WTC11 (cell line): ENCODE measurements at regions not wholly inside any gene's neighbourhood (a gene's known extent, or its start where the extent isn't known, plus 50 kb on each side); places are given as distances from the start of the nearest gene placed in this dataset.

Experiments
- ATAC-seq: fragments of 200-7000 bp; cut with Tn5 transposase; 2 replicates; pipeline ENCODE4 v1.10.0; 2021; ENCODE audit warnings: mild to moderate bottlenecking, moderate library complexity
- CTCF ChIA-PET: fragments of 300-600 bp; sonication (Branson Sonifier 250); formaldehyde crosslinking; loops from one replicate; lab custom pipeline; 2021; ENCODE audit warnings: antibody characterized with exemption; lab: Charles Lee
- POLR2A ChIA-PET: fragments of 350-600 bp; sonication (Branson Sonifier 250); formaldehyde crosslinking; loops from one replicate; lab custom pipeline; 2021; ENCODE audit warnings: antibody characterized with exemption; lab: Charles Lee
- DNase-seq: peaks from one replicate; pipeline ENCODE4 v3.0.0; 2021; ENCODE audit warnings: low spot score
- H3K27ac Mint-ChIP-seq: 2 replicates; pipeline ENCODE4 v1.8.0; 2021; ENCODE audit warnings: mixed read lengths
- H3K27me3 Mint-ChIP-seq: 2 replicates; pipeline ENCODE4 v1.8.0; 2021; ENCODE audit warnings: low read depth, mild to moderate bottlenecking, moderate library complexity, mixed read lengths
- H3K36me3 Mint-ChIP-seq: 2 replicates; pipeline ENCODE4 v1.8.0; 2021; ENCODE audit warnings: mixed read lengths
- H3K4me1 Mint-ChIP-seq: 2 replicates; pipeline ENCODE4 v1.8.0; 2022; ENCODE audit warnings: mixed read lengths
- H3K4me3 Mint-ChIP-seq: 2 replicates; pipeline ENCODE4 v1.8.0; 2021; ENCODE audit warnings: mild to moderate bottlenecking, moderate library complexity, mixed read lengths
- H3K9me3 Mint-ChIP-seq: 2 replicates; pipeline ENCODE4 v1.8.0; 2021; ENCODE audit warnings: mixed read lengths
- ATF1 ChIP-seq: sonication (generic); formaldehyde crosslinking; IDR thresholded peaks from 2 replicates; pipeline ENCODE4 v1.8.1; 2023; ENCODE audit warnings: mild to moderate bottlenecking, moderate library complexity, missing genetic modification reagents
- CBFB ChIP-seq: sonication (generic); formaldehyde crosslinking; IDR thresholded peaks from 2 replicates; pipeline ENCODE4 v1.8.1; 2022; ENCODE audit warnings: mild to moderate bottlenecking, low read depth, missing genetic modification reagents
- ELF4 ChIP-seq: sonication (generic); formaldehyde crosslinking; IDR thresholded peaks from 2 replicates; pipeline ENCODE4 v1.8.1; 2022; ENCODE audit warnings: low read depth, mild to moderate bottlenecking, moderate library complexity, missing genetic modification reagents
- EMX1 ChIP-seq: fragments of 250-450 bp; sonication (Bioruptor Pico); IDR thresholded peaks from 2 replicates; pipeline ENCODE4 v1.8.0; 2021; ENCODE audit warnings: mild to moderate bottlenecking
- ESRRA ChIP-seq: sonication (generic); formaldehyde crosslinking; IDR thresholded peaks from 2 replicates; pipeline ENCODE4 v1.8.1; 2022; ENCODE audit warnings: mild to moderate bottlenecking, missing genetic modification reagents, borderline replicate concordance
- FOXJ3 ChIP-seq: sonication (generic); formaldehyde crosslinking; IDR thresholded peaks from 2 replicates; pipeline ENCODE4 v1.9.0; 2021; ENCODE audit warnings: missing genetic modification reagents, mild to moderate bottlenecking, borderline replicate concordance
- GTF2I ChIP-seq: fragments of 250-450 bp; sonication (Bioruptor Pico); conservative IDR thresholded peaks from 2 replicates; pipeline ENCODE4 v1.4.0; 2021; ENCODE audit warnings: mild to moderate bottlenecking
- KAT7 ChIP-seq: sonication (generic); formaldehyde crosslinking; IDR thresholded peaks from 2 replicates; pipeline ENCODE4 v1.8.1; 2023; ENCODE audit warnings: missing genetic modification reagents, mild to moderate bottlenecking, borderline replicate concordance
- NFE2L1 ChIP-seq: sonication (generic); formaldehyde crosslinking; IDR thresholded peaks from 2 replicates; pipeline ENCODE4 v1.8.1; 2023; ENCODE audit warnings: missing genetic modification reagents
- NR1H2 ChIP-seq: sonication (generic); formaldehyde crosslinking; IDR thresholded peaks from 2 replicates; pipeline ENCODE4 v1.9.0; 2021; ENCODE audit warnings: mild to moderate bottlenecking, moderate library complexity, missing genetic modification reagents
- PRRX2 ChIP-seq: fragments of 250-450 bp; sonication (Bioruptor Pico); IDR thresholded peaks from 2 replicates; pipeline ENCODE4 v1.8.0; 2021; ENCODE audit warnings: mild to moderate bottlenecking
- RELA ChIP-seq: sonication (generic); formaldehyde crosslinking; IDR thresholded peaks from 2 replicates; pipeline ENCODE4 v1.8.1; 2022; ENCODE audit warnings: missing genetic modification reagents, mild to moderate bottlenecking, borderline replicate concordance
- ZNF317 ChIP-seq: sonication (generic); formaldehyde crosslinking; IDR thresholded peaks from 2 replicates; pipeline ENCODE4 v1.8.1; 2023; ENCODE audit warnings: low read depth, mild to moderate bottlenecking, moderate library complexity, missing genetic modification reagents, borderline replicate concordance
- ZNF416 ChIP-seq: fragments of 250-450 bp; sonication (Bioruptor Pico); IDR thresholded peaks from 2 replicates; pipeline ENCODE4 v1.9.0; 2021; ENCODE audit warnings: mild to moderate bottlenecking, inconsistent platforms
- ZNF671 ChIP-seq: fragments of 250-450 bp; sonication (Bioruptor Pico); IDR thresholded peaks from 2 replicates; pipeline ENCODE4 v1.8.0; 2021; ENCODE audit warnings: mild to moderate bottlenecking
- TF ChIP-seq, protein P1 (sequence below): sonication (generic); formaldehyde crosslinking; IDR thresholded peaks from 2 replicates; pipeline ENCODE4 v1.8.1; 2022; ENCODE audit warnings: mild to moderate bottlenecking, missing genetic modification reagents, moderate library complexity, borderline replicate concordance
- TF ChIP-seq, protein P2 (sequence below): sonication (generic); formaldehyde crosslinking; IDR thresholded peaks from 2 replicates; pipeline ENCODE4 v1.8.1; 2023; ENCODE audit warnings: mild to moderate bottlenecking, moderate library complexity, missing genetic modification reagents
- TF ChIP-seq, protein P3 (sequence below): sonication (generic); formaldehyde crosslinking; IDR thresholded peaks from 2 replicates; pipeline ENCODE4 v1.8.1; 2022; ENCODE audit warnings: low read depth, mild to moderate bottlenecking, moderate library complexity, missing genetic modification reagents, borderline replicate concordance
- TF ChIP-seq, protein P4 (sequence below): sonication (generic); formaldehyde crosslinking; conservative IDR thresholded peaks from 2 replicates; pipeline ENCODE4 v1.8.1; 2023; ENCODE audit warnings: mild to moderate bottlenecking, low read depth, missing genetic modification reagents, moderate library complexity
- TF ChIP-seq, protein P5 (sequence below): sonication (generic); formaldehyde crosslinking; IDR thresholded peaks from 2 replicates; pipeline ENCODE4 v1.8.0; 2022; ENCODE audit warnings: mild to moderate bottlenecking, missing genetic modification reagents
- TF ChIP-seq, protein P6 (sequence below): sonication (generic); formaldehyde crosslinking; IDR thresholded peaks from 2 replicates; pipeline ENCODE4 v1.8.0; 2022; ENCODE audit warnings: mild to moderate bottlenecking, missing genetic modification reagents
- TF ChIP-seq, protein P7 (sequence below): sonication (generic); formaldehyde crosslinking; IDR thresholded peaks from 2 replicates; pipeline ENCODE4 v1.8.1; 2023; ENCODE audit warnings: mild to moderate bottlenecking, missing genetic modification reagents, moderate library complexity
- TF ChIP-seq, protein P8 (sequence below): sonication (generic); formaldehyde crosslinking; IDR thresholded peaks from 2 replicates; pipeline ENCODE4 v1.8.1; 2022; ENCODE audit warnings: missing genetic modification reagents, borderline replicate concordance

DNA sequence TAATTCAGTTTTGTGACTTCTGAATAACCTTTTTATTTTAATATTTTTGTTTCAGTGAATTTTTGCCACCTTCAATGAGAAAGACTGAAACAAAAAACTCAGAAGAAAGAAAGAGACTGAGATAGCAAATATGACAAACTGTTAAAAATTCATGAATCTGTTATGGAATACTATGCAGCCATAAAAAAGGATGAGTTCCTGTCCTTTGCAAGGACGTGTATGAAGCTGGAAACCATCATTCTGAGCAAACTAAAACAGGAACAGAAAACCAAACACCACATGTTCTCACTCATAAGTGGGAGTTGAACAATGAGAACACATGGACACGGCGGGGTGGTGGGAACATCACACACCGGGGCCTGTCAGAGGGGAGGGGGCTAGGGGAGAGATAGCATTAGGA lies 193.4 kb upstream of the FGGY start:
- Mint-ChIP-seq H3K27ac (no peak overlapping the region), H3K4me1 (peaks cover 18% of the 10 kb centered on the region), H3K36me3 (peaks cover 11% of the 10 kb centered on the region), H3K4me3 (no peak overlapping the region), H3K9me3 (peaks cover 23% of the 10 kb centered on the region), H3K27me3 (no peaks in the 10 kb centered on the region)
- TF ChIP-seq PRRX2 (no peak), NFE2L1 (CRISPR knock-in tag) (no peak), GTF2I (CRISPR knock-in tag) (no peak), ZNF317 (CRISPR knock-in tag) (no peak), EMX1 (CRISPR knock-in tag) (no peak)
- TF ChIP-seq, protein P1, sequence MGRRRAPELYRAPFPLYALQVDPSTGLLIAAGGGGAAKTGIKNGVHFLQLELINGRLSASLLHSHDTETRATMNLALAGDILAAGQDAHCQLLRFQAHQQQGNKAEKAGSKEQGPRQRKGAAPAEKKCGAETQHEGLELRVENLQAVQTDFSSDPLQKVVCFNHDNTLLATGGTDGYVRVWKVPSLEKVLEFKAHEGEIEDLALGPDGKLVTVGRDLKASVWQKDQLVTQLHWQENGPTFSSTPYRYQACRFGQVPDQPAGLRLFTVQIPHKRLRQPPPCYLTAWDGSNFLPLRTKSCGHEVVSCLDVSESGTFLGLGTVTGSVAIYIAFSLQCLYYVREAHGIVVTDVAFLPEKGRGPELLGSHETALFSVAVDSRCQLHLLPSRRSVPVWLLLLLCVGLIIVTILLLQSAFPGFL (CRISPR knock-in tag), result no peak
- ATAC-seq, result no peak
- CTCF ChIA-PET, result no interaction called here
- DNase-seq, result no peak
- POLR2A ChIA-PET, result no interaction called here

DNA sequence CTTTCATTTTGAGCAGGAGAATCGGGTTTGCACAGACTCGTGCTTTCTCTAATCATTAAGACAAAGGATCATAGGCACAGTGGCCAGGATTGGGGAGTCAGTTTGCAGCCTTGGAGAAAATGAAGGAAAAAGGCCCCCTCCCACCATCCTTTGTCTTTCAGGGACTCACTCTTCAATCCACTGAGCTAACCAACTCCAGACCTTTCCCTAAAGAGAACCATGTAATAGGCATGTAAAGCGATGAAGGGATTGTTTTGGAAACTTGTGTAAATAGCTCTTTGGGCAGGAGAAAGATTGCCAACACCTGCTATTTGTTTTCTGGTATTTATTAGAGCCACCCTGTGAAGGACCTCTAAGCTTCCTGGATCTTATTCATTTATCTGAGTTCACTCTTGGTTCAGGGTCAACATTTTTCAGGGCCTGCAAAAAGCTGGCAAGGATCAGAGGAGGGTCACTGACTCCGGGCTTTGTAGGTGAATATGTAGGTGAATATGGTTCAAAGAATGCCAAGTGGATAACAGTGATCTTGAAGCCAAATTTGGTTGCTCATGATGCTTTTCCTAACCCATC lies 192.6 kb upstream of the FGGY start:
- ChIA-PET POLR2A (no interaction called here), CTCF (no interaction called here)
- TF ChIP-seq, protein P2, sequence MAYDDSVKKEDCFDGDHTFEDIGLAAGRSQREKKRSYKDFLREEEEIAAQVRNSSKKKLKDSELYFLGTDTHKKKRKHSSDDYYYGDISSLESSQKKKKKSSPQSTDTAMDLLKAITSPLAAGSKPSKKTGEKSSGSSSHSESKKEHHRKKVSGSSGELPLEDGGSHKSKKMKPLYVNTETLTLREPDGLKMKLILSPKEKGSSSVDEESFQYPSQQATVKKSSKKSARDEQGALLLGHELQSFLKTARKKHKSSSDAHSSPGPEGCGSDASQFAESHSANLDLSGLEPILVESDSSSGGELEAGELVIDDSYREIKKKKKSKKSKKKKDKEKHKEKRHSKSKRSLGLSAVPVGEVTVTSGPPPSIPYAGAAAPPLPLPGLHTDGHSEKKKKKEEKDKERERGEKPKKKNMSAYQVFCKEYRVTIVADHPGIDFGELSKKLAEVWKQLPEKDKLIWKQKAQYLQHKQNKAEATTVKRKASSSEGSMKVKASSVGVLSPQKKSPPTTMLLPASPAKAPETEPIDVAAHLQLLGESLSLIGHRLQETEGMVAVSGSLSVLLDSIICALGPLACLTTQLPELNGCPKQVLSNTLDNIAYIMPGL (CRISPR knock-in tag), result no peak
- TF ChIP-seq FOXJ3 (no peak), PRRX2 (no peak), ATF1 (CRISPR knock-in tag) (no peak), ESRRA (CRISPR knock-in tag) (no peak), ZNF671 (CRISPR knock-in tag) (no peak), KAT7 (CRISPR knock-in tag) (no peak), CBFB (CRISPR knock-in tag) (no peak), ELF4 (CRISPR knock-in tag) (no peak), RELA (CRISPR knock-in tag) (no peak), ZNF416 (CRISPR knock-in tag) (no peak), NR1H2 (CRISPR knock-in tag) (no peak)
- TF ChIP-seq, protein P3, sequence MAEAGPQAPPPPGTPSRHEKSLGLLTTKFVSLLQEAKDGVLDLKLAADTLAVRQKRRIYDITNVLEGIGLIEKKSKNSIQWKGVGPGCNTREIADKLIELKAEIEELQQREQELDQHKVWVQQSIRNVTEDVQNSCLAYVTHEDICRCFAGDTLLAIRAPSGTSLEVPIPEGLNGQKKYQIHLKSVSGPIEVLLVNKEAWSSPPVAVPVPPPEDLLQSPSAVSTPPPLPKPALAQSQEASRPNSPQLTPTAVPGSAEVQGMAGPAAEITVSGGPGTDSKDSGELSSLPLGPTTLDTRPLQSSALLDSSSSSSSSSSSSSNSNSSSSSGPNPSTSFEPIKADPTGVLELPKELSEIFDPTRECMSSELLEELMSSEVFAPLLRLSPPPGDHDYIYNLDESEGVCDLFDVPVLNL (CRISPR knock-in tag), result no peak
- TF ChIP-seq, protein P4, sequence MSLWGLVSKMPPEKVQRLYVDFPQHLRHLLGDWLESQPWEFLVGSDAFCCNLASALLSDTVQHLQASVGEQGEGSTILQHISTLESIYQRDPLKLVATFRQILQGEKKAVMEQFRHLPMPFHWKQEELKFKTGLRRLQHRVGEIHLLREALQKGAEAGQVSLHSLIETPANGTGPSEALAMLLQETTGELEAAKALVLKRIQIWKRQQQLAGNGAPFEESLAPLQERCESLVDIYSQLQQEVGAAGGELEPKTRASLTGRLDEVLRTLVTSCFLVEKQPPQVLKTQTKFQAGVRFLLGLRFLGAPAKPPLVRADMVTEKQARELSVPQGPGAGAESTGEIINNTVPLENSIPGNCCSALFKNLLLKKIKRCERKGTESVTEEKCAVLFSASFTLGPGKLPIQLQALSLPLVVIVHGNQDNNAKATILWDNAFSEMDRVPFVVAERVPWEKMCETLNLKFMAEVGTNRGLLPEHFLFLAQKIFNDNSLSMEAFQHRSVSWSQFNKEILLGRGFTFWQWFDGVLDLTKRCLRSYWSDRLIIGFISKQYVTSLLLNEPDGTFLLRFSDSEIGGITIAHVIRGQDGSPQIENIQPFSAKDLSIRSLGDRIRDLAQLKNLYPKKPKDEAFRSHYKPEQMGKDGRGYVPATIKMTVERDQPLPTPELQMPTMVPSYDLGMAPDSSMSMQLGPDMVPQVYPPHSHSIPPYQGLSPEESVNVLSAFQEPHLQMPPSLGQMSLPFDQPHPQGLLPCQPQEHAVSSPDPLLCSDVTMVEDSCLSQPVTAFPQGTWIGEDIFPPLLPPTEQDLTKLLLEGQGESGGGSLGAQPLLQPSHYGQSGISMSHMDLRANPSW (CRISPR knock-in tag), result no peak
- TF ChIP-seq, protein P5, sequence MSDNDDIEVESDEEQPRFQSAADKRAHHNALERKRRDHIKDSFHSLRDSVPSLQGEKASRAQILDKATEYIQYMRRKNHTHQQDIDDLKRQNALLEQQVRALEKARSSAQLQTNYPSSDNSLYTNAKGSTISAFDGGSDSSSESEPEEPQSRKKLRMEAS, result no peak
- TF ChIP-seq, protein P6, sequence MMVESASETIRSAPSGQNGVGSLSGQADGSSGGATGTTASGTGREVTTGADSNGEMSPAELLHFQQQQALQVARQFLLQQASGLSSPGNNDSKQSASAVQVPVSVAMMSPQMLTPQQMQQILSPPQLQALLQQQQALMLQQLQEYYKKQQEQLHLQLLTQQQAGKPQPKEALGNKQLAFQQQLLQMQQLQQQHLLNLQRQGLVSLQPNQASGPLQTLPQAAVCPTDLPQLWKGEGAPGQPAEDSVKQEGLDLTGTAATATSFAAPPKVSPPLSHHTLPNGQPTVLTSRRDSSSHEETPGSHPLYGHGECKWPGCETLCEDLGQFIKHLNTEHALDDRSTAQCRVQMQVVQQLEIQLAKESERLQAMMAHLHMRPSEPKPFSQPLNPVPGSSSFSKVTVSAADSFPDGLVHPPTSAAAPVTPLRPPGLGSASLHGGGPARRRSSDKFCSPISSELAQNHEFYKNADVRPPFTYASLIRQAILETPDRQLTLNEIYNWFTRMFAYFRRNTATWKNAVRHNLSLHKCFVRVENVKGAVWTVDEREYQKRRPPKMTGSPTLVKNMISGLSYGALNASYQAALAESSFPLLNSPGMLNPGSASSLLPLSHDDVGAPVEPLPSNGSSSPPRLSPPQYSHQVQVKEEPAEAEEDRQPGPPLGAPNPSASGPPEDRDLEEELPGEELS (CRISPR knock-in tag), result no peak
- TF ChIP-seq, protein P7, sequence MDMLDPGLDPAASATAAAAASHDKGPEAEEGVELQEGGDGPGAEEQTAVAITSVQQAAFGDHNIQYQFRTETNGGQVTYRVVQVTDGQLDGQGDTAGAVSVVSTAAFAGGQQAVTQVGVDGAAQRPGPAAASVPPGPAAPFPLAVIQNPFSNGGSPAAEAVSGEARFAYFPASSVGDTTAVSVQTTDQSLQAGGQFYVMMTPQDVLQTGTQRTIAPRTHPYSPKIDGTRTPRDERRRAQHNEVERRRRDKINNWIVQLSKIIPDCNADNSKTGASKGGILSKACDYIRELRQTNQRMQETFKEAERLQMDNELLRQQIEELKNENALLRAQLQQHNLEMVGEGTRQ (CRISPR knock-in tag), result no peak
- TF ChIP-seq, protein P8, sequence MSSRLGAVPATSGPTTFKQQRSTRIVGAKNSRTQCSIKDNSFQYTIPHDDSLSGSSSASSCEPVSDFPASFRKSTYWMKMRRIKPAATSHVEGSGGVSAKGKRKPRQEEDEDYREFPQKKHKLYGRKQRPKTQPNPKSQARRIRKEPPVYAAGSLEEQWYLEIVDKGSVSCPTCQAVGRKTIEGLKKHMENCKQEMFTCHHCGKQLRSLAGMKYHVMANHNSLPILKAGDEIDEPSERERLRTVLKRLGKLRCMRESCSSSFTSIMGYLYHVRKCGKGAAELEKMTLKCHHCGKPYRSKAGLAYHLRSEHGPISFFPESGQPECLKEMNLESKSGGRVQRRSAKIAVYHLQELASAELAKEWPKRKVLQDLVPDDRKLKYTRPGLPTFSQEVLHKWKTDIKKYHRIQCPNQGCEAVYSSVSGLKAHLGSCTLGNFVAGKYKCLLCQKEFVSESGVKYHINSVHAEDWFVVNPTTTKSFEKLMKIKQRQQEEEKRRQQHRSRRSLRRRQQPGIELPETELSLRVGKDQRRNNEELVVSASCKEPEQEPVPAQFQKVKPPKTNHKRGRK, result no peak
- DNase-seq (no peak), ATAC-seq (no peak)
- Mint-ChIP-seq H3K9me3 (peaks cover 23% of the 10 kb centered on the region), H3K4me1 (peaks cover 18% of the 10 kb centered on the region), H3K27me3 (peaks cover 3% of the 10 kb centered on the region; the same call in 1 of the 2 replicates), H3K27ac (no peak overlapping the region), H3K36me3 (peaks cover 11% of the 10 kb centered on the region), H3K4me3 (no peak overlapping the region)
